Natural killer cell treated with Interleukin-12 subunit alpha and Interleukin-12 subunit beta and Interleukin-15 and Interleukin-18, amount 100 ng/mL, for 72 hours (primary cell): ENCODE measurements at regions not wholly inside any gene's neighbourhood (a gene's known extent, or its start where the extent isn't known, plus 50 kb on each side); places are given as distances from the start of the nearest gene placed in this dataset.
A peak's percentile ranks its signal among the peaks of the same experiment; 100 is the strongest.

Experiments
- ATAC-seq, 2 donors: fragments of 150-1000 bp; cut with Tn5 transposase in 1 of 2; sonication (Bioruptor Pico), chemical (Tn5 transposase) in 1 of 2; 2 replicates each; pipeline ENCODE4 v1.10.0; 2021
- DNase-seq: peaks from one replicate; pipeline ENCODE4 v3.0.0; 2022; ENCODE audit warnings: low spot score
- H3K27ac Mint-ChIP-seq, 2 donors: 1 replicate in 1 of 2; 2 replicates in 1 of 2; pipeline ENCODE4 v1.8.0; 2022; ENCODE audit warnings: mixed read lengths in 2 of 2, mild to moderate bottlenecking in 1 of 2, moderate library complexity in 1 of 2
- H3K27me3 Mint-ChIP-seq, 2 donors: 1 replicate in 1 of 2; 2 replicates in 1 of 2; pipeline ENCODE4 v1.8.0; 2022; ENCODE audit warnings: mixed read lengths in 2 of 2
- H3K36me3 Mint-ChIP-seq: one replicate; pipeline ENCODE4 v1.8.0; 2022; ENCODE audit warnings: mixed read lengths
- H3K4me1 Mint-ChIP-seq, 2 donors: 1 replicate in 1 of 2; 2 replicates in 1 of 2; pipeline ENCODE4 v1.8.0; 2022; ENCODE audit warnings: low read depth in 2 of 2, mixed read lengths in 2 of 2, mild to moderate bottlenecking in 1 of 2
- H3K4me3 Mint-ChIP-seq: one replicate; pipeline ENCODE4 v1.8.0; 2022; ENCODE audit warnings: mixed read lengths
- H3K9me3 Mint-ChIP-seq: 2 replicates; pipeline ENCODE4 v1.8.0; 2022; ENCODE audit warnings: mixed read lengths

DNA sequence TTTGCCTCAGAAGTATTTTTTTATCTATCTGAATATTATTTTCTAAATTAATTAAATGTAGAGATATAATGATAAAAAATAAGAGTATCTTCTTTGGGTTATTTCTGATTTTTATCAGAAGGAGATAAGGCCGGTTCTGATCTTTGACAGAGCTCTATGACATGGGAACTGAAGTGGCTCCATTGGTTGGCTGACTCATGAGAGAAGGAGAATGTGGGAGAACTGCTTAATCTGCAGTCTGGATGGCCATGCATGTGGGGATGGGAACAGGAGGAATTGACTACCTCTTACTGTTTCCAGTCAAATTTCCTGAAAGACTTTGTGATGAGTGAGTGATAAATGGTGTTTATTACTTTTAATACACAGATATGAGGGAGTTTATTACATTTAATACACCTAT is 155.8 kb upstream of the ATP2B1 start:
- Mint-ChIP-seq H3K4me3 (no peak overlapping the region), H3K36me3 (peaks cover 11% of the 10 kb centered on the region), H3K27ac (peak overlapping the region; percentile 96 to 98), H3K9me3 (peaks cover 7% of the 10 kb centered on the region), H3K27me3 (no peaks in the 10 kb centered on the region), H3K4me1 (peaks cover 25 to 29% of the 10 kb centered on the region in 2 donors)
- ATAC-seq = no peak
- no peak for DNase-seq

DNA sequence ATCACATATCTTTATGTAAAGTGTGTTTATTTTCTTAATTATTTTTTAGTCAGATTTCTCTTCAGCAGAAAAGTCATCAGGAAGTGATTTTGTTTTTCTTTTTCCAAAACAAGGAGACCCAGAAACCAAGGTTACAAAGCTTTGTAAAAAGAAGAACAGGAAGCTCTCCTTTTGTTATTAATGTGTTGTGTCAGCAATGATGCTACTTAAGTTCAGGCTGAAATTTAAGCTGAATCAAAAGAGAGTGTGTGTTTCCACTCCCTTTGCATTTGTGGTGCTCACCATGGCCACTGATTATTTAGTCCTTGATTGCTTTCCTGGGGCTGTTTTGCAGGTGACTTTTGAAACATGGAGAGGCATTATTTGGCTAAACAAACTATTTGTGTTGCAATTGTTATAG is 155.3 kb upstream of the ATP2B1 start:
- ATAC-seq (no peak), DNase-seq (no peak)
- peak overlapping the region; percentile 85 for H3K4me3 Mint-ChIP-seq
- H3K27me3 Mint-ChIP-seq = no peaks in the 10 kb centered on the region
- H3K9me3 Mint-ChIP-seq = peaks cover 7% of the 10 kb centered on the region
- H3K36me3 Mint-ChIP-seq = peaks cover 11% of the 10 kb centered on the region
- peaks cover 28 to 33% of the 10 kb centered on the region in 2 donors for H3K4me1 Mint-ChIP-seq
- peak overlapping the region; percentile 96 to 98 for H3K27ac Mint-ChIP-seq

DNA sequence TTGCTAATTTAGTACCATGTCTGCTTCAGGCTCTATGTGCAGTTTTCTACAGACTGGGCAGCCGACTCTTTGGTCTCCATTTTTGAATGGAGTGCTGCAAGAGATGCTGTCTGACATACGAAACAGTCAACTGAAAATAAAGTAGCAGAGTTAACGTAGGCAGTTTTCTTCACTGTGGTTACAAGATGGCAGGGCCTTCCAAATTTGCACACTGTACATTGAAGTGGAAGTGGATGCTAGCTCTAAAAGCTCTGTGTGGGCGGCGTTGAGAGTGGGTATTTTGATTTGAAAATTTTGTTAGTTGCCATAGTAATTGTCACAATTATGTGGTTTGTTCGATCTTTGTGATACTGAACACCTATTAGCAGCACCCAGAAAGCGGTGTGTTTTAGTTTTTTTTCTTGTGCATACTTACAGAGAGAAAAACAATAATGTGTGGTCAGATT is 154.9 kb upstream of the ATP2B1 start:
- no peak for DNase-seq
- H3K4me3 Mint-ChIP-seq = peak overlapping the region; percentile 85
- peak overlapping the region; percentile 96 to 98 for H3K27ac Mint-ChIP-seq
- peaks cover 7% of the 10 kb centered on the region for H3K9me3 Mint-ChIP-seq
- no peaks in the 10 kb centered on the region for H3K27me3 Mint-ChIP-seq
- peak; percentile 67 to 81 for ATAC-seq
- peaks cover 11% of the 10 kb centered on the region for H3K36me3 Mint-ChIP-seq
- H3K4me1 Mint-ChIP-seq = peaks cover 31 to 33% of the 10 kb centered on the region in 2 donors

DNA sequence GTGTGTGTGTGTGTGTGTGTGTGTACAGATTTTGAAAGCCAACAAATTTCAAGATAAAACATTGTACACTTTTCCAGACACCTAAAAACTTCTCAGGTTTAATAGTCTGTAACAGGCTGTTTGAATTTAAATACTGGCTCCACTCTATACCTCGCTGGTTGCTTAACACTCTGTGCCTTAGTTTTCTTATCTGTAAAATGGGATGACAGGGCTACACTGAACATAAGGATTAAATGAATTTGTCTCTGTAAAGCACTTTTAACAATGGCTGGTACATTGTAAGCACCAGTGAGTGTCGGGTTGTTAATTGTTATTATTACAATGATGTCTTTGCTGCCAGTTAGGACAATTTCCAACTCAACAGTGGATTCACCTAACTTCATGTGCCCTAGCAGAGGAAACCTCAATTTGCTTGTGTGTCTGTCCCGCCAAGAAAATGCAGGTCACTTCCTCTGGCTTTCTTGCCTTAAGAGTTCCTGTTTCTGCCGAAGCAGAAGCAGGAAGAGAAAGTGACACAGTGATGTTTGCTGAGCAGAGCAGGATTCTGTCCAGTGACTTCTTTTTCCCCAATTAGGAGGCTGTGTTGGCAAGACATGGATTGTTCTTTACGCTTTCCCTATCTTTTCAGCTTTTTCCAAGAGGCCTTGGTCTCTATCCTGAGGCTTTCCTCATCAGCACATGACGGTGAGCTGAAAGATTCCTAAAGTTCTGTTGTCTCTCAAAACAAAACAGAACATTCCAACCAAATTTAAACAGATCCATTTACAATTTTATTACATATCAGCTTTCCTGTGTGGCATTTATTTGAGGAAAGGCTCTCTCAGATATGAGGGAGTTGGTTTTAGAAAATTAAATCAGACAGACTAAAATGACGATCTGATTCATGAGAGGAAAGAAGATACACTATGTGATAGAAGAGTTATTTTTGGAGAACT is 154.1 kb upstream of the ATP2B1 start:
- Mint-ChIP-seq H3K9me3 (peaks cover 7% of the 10 kb centered on the region), H3K36me3 (peaks cover 11% of the 10 kb centered on the region), H3K4me3 (peak overlapping the region; percentile 85), H3K4me1 (peaks cover 34 to 36% of the 10 kb centered on the region in 2 donors), H3K27ac (peak overlapping the region; percentile 96 to 98), H3K27me3 (peaks cover 0 to 3% of the 10 kb centered on the region in 2 donors)
- DNase-seq (peak; percentile 67), ATAC-seq (peak; percentile 69 to 72)

DNA sequence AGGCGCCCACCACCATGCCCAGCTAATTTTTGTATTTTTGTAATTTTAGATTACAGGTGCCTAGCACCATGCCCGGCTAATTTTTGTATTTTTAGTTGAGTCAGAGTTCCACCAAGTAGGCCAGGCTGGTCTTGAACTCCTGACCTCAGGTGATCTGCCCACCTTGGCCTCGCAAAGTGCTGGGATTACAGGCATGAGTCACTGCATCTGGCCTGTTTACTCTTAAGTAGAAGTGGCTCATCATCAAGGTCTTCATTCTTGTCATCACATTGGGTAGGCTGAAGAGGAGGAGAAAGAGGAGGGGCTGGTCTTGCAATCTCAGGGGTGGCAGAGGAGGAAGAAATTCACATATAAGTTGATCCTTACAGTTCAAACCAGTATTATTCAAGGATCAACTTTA is 152.4 kb upstream of the ATP2B1 start:
- Mint-ChIP-seq H3K36me3 (peaks cover 11% of the 10 kb centered on the region), H3K27ac (peak overlapping the region; percentile 6 to 25), H3K4me1 (peaks cover 40 to 45% of the 10 kb centered on the region in 2 donors), H3K27me3 (peaks cover 0 to 4% of the 10 kb centered on the region in 2 donors), H3K9me3 (peaks cover 7% of the 10 kb centered on the region), H3K4me3 (no peak overlapping the region)
- ATAC-seq (no peak), DNase-seq (no peak)

DNA sequence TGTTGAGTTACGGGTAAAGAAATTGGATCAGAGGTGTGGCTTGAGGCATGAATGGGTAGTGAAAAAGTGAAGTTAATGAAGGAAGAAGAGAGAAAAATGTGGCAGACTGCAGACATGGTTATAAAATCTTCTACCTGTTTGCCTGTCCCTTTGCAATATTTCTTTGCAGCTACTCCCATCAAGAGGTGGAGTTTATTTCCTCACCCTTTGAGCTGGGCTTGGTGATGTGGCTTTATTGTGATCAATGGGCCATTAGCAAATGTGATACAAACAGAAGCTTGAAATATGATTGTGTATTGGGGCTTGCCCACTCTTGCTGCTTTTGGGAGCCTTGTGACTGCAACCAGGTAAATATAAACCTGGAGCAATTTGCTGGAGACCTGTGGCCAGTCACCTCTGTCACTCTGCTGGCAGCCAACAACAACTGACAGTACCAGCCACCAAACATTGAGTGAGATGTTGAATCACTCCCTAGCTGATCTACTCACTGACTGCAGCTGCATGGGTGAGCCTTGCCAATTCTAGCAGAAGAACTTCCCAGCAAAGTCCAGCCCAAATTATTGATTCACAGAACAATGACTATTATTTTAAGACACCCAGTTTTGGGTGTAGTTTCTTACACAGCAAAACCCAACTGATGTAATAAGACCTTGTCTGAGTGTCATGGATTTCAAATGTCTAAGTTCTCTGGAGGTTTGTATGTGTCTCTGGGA is 151.0 kb upstream of the ATP2B1 start:
- DNase-seq (no peak), ATAC-seq (no peak)
- Mint-ChIP-seq H3K27me3 (peaks cover 0 to 4% of the 10 kb centered on the region in 2 donors), H3K4me3 (no peak overlapping the region), H3K4me1 (peaks cover 43 to 45% of the 10 kb centered on the region in 2 donors), H3K36me3 (peaks cover 11% of the 10 kb centered on the region), H3K9me3 (peaks cover 2% of the 10 kb centered on the region), H3K27ac (no peak overlapping the region)

DNA sequence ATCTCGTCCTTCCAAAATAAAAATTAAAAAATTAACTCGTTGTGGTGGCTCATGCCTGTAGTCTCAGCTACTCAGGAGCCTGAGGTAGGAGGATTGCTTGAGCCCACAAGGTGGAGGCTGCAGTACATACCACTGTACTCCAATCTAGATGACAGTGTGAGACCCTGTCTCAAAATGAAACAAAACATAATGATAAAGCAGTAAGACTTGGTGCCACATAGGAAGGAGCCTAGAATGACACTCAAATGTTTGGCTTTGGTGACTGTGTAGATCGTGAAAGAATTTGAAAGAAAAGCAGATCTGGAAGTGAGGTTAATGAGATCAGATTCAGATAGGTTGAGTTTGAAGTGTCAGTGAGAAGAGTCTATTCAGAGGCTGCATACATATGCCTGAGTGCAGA is 150.1 kb upstream of the ATP2B1 start:
- Mint-ChIP-seq H3K9me3 (peaks cover 2% of the 10 kb centered on the region), H3K27me3 (peaks cover 0 to 4% of the 10 kb centered on the region in 2 donors), H3K4me1 (peaks cover 36 to 38% of the 10 kb centered on the region in 2 donors), H3K36me3 (peaks cover 11% of the 10 kb centered on the region), H3K27ac (no peak overlapping the region), H3K4me3 (no peak overlapping the region)
- DNase-seq = no peak
- peak in 1 of 2 donors; percentile 43 for ATAC-seq

DNA sequence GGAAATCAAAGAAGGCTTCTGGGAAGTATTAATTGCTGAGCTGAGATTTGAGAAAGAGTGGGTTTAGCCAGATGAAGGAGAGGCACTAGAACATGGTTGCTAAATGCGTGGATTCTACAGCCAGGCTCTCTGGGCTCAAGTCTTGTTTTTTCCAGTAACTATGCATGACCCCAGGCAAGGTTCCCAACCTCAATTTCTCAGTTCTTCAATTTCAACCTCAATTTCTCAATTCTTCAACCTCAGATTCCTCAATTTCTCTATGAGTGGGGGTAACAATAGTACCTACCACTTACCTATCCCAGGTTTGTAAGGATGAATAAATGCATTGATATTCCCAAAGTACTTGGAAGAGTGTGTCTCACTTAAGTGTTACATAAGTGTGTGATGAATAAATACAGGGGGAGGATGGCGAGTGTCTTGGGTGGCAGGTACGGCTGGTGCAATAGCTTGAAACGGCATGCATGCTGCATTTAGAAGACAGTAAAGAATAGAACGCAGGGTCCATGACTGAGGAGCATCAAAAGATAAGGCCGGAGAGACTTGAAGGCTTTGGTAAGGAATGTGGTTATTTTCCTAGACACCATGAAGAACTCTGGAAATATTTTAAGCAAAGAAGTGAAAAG is 149.1 kb upstream of the ATP2B1 start:
- Mint-ChIP-seq H3K27me3 (peaks cover 0 to 4% of the 10 kb centered on the region in 2 donors), H3K4me3 (no peak overlapping the region), H3K4me1 (peaks cover 26 to 29% of the 10 kb centered on the region in 2 donors), H3K27ac (peak overlapping the region in 1 of 2 donors; percentile 11), H3K36me3 (peaks cover 8% of the 10 kb centered on the region), H3K9me3 (peaks cover 2% of the 10 kb centered on the region)
- DNase-seq (no peak), ATAC-seq (no peak)

DNA sequence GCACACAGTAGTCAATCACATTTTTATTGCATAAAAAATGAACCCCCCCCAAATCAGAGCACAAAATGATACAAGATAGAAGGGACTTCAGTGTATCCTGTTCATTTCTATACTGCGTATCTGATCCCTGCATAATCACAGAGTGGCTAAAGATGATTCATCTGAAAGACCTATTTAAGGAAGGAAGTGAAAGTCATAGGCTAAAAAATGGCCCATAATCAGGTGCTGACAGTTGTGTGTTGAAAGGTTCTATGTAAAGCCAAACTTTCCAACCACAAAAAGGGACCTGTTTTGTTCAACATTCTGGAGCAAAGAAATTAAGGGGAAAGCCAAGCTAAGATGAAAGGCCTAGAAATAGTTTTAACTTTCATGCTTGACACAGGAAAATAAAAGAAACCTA is 147.8 kb upstream of the ATP2B1 start:
- no peak for DNase-seq
- H3K4me1 Mint-ChIP-seq = peaks cover 19 to 22% of the 10 kb centered on the region in 2 donors

DNA sequence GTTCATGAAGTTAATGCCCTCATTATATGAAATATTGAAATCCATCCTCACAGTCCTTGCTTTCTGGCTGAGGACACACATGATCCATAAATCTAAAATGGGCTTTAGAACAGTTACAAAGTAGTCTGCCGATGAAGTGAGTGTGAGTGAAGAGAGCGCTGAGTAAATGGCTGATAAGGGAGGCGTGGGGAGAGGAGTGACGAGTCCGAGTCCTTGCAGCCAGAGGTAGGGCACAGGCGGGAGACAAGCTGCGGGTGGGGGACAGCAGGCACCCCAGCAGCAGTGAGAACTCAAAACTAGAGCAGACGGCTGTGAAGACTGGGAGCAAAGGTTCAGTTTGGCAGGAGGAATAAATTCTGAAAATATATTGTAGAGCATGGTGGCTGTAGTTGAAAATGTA is 140.1 kb upstream of the ATP2B1 start:
- Mint-ChIP-seq H3K9me3 (no peaks in the 10 kb centered on the region), H3K4me1 (peaks cover 0 to 3% of the 10 kb centered on the region in 2 donors), H3K27ac (no peak overlapping the region), H3K27me3 (peaks cover 0 to 9% of the 10 kb centered on the region in 2 donors), H3K36me3 (no peaks in the 10 kb centered on the region), H3K4me3 (no peak overlapping the region)
- ATAC-seq (no peak), DNase-seq (no peak)

More for the DNA sequence above, 147.8 kb upstream of the ATP2B1 start:
- Mint-ChIP-seq H3K9me3 (peaks cover under 1% of the 10 kb centered on the region), H3K27ac (peak overlapping the region in 1 of 2 donors; percentile 13), H3K4me3 (no peak overlapping the region), H3K36me3 (peaks cover 2% of the 10 kb centered on the region), H3K27me3 (peaks cover 0 to 4% of the 10 kb centered on the region in 2 donors)
- peak in 1 of 2 donors; percentile 40 for ATAC-seq

DNA sequence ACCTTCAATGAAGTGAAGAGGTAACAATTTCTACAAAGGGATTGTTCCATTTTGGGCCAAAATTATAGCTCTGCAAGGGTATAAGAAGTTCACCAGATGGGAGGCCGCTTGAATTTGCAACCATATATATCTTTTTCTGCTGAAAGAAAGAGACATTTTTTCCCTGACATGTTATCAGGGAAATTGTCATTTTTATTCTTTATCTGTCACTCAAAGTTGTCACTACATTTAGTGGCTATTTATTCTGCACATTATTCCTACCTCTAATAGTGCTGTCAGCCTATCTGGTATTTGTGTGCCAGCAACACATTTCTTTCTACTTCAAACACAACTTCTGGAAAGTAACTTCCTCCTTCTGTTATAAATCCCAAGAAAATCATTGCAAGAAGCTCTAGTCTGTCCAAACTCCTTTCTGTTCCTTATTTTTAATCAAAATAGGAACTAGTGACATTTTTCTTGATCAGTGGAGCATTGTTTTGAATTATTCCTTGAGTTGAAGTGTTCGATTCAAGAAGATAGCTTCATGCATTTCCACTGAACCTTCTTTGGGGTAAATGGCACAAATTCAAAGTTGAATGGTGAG is 137.9 kb upstream of the ATP2B1 start:
- Mint-ChIP-seq H3K9me3 (no peaks in the 10 kb centered on the region), H3K27ac (no peak overlapping the region), H3K36me3 (no peaks in the 10 kb centered on the region), H3K4me3 (no peak overlapping the region), H3K27me3 (peaks cover 0 to 9% of the 10 kb centered on the region in 2 donors), H3K4me1 (peaks cover 0 to 3% of the 10 kb centered on the region in 2 donors)
- ATAC-seq (no peak), DNase-seq (no peak)

DNA sequence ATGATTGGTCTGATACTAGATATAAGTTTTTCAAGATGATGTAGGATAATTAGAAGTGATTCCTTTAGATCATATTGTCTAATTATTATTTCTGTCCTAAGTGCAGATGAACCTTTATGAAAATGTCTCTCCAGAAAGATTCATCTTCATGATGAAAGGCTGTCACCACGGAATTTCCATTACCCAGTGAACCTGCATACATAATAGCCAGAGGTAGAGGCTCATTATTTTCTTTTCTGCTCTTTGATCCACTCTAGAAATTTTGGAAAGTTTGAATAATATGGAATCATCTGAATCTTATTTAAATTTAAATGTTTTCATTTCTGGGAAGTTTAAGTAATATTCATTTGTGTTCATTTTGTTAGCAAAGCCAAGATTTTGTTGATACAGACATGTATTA is 137.1 kb upstream of the ATP2B1 start:
- Mint-ChIP-seq H3K36me3 (no peaks in the 10 kb centered on the region), H3K9me3 (no peaks in the 10 kb centered on the region), H3K4me3 (no peak overlapping the region), H3K4me1 (peaks cover 0 to 3% of the 10 kb centered on the region in 2 donors), H3K27ac (no peak overlapping the region), H3K27me3 (peaks cover 0 to 9% of the 10 kb centered on the region in 2 donors)
- ATAC-seq (no peak), DNase-seq (no peak)

DNA sequence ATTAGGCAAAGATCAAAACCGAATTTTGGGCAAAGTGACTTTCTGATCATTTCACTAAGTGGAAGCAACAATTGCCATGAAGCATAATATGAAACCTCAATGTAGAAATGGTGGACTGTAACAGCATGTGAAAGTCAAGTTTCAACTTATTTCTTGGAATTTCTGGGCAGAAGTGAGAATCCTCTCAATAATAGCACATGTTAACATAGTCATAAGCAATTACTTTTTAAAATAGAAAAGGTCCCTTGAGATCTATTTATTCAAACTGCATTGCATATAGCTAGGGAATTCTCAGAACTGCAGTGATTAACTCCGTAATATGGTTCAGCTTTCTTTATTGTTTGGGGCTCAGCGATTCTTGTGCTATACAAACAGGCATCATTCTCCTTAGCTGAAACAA is 136.7 kb upstream of the ATP2B1 start:
- ATAC-seq (no peak), DNase-seq (no peak)
- Mint-ChIP-seq H3K27ac (no peak overlapping the region), H3K4me1 (peaks cover under 1 to 5% of the 10 kb centered on the region in 2 donors), H3K9me3 (peaks cover under 1% of the 10 kb centered on the region), H3K36me3 (no peaks in the 10 kb centered on the region), H3K27me3 (peaks cover 0 to 8% of the 10 kb centered on the region in 2 donors), H3K4me3 (no peak overlapping the region)
